Dendritic cell treated with granulocyte-macrophage colony-stimulating factor and Interleukin-4, amounts not matched to agents 40 ng/mL and 50 ng/mL, for 4 days (primary cell): ENCODE measurements at regions not wholly inside any gene's neighbourhood (a gene's known extent, or its start where the extent isn't known, plus 50 kb on each side); places are given as distances from the start of the nearest gene placed in this dataset.

Experiments
- H3K27ac Mint-ChIP-seq: one replicate; pipeline ENCODE4 v1.8.0; 2022; ENCODE audit warnings: mild to moderate bottlenecking, mixed read lengths
- H3K27me3 Mint-ChIP-seq: one replicate; pipeline ENCODE4 v1.8.0; 2022; ENCODE audit warnings: mild to moderate bottlenecking, mixed read lengths
- H3K36me3 Mint-ChIP-seq: one replicate; pipeline ENCODE4 v1.8.0; 2022; ENCODE audit warnings: low read depth, mixed read lengths
- H3K4me1 Mint-ChIP-seq: one replicate; pipeline ENCODE4 v1.8.0; 2022; ENCODE audit warnings: low read depth, mixed read lengths
- H3K4me3 Mint-ChIP-seq: one replicate; pipeline ENCODE4 v1.8.0; 2022; ENCODE audit warnings: mild to moderate bottlenecking, moderate library complexity, mixed read lengths
- H3K9me3 Mint-ChIP-seq: one replicate; pipeline ENCODE4 v1.8.0; 2022; ENCODE audit warnings: mixed read lengths
- intact Hi-C: fragments of 100-400 bp; cut with micrococcal nuclease; formaldehyde crosslinking; loops from one replicate; pipeline ENCODE4 v1.15.0; 2022

DNA sequence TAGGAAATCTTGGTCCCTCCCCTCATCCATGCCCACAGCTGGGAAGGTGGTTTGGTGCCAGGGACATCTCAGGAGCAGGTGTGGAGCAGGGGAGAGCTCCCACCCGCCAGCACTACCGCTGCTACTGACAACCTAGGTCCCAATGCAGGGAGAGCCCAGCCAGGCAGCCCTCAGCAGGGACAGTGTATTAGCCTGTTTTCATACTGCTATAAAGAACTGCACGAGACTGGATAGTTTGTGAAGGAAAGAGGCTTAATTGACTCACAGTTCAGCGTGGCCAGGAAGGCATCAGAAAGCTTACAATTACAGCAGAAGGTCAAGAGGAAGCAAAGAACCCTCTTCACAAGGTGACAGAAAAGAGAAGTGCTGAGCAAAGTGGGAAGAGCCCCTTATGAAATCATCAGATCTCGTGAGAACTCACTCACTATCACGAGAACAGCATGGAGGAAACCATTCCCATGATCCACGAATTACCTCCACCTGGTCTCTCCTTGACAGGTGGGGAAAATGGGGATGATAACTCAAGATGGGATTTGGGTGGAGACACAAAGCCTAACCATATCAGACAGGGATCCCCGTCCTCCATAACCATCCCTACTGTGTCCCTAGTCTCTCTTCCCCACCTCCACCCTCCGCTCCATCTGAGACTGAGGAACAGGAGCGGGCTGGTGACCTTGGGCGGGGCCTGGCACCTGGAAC lies 218.6 kb downstream of the TBC1D2B start:
- Mint-ChIP-seq H3K4me1 (peaks cover 17% of the 10 kb centered on the region), H3K27ac (no peak overlapping the region), H3K27me3 (peaks cover 3% of the 10 kb centered on the region), H3K36me3 (no peaks in the 10 kb centered on the region), H3K4me3 (no peak overlapping the region), H3K9me3 (no peaks in the 10 kb centered on the region)
- intact Hi-C loops = no loop called here

DNA sequence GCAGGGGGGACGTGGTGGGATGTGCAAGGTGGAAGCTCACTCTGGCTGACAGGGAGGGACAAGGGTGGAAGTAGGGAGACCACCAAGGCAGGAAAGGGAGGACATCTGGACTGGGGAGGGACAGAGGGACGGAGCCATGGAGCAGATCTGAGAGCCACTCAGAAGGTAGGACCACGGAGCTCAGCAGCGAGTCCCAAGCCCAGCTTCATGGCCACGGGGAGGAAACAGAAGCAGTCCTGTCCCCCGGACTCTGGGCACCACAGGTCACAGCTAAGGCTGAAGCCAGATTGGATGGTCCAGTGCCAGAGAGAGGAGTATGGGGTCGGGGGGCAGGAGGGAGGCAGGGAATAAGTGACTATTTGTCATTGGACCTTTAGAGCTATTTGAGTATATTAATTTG lies 220.1 kb downstream of the TBC1D2B start:
- Mint-ChIP-seq H3K9me3 (no peaks in the 10 kb centered on the region), H3K27ac (no peak overlapping the region), H3K4me3 (no peak overlapping the region), H3K27me3 (peaks cover 7% of the 10 kb centered on the region), H3K36me3 (no peaks in the 10 kb centered on the region), H3K4me1 (peaks cover 17% of the 10 kb centered on the region)
- intact Hi-C loops = no loop called here

DNA sequence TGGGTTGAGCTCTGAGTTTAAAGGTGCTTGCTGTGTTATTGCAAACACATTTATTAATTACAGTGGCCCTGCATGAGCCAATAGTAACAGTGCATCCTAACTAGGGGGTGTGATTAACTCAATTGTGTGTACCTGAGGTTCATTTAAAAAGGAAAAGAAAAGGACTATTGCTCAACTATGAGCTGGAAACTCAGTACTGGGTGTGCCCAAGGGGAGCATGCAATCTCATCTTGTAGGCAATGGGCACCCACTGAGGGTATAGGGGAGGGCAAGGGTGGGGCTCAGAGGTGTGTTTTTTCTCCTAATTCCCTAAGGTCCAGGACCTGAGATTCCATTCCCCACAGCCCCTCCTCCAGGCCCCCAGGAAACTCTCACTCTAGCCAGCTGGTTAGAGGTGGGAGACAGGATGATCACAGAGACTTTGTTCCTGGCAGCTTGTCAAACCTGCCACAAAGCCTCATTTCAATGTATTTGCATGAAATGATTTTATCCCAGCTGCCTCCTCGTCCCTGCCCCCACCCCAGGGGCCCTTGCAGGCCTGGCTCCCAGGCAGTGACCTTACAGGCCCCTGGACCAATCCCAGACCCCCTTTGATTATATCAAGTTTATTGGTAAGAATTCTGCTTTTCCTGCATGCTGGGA lies 220.7 kb downstream of the TBC1D2B start:
- Mint-ChIP-seq H3K4me3 (no peak overlapping the region), H3K9me3 (no peaks in the 10 kb centered on the region), H3K27ac (no peak overlapping the region), H3K36me3 (no peaks in the 10 kb centered on the region), H3K4me1 (peaks cover 17% of the 10 kb centered on the region), H3K27me3 (peaks cover 13% of the 10 kb centered on the region)
- intact Hi-C loops = no loop called here

DNA sequence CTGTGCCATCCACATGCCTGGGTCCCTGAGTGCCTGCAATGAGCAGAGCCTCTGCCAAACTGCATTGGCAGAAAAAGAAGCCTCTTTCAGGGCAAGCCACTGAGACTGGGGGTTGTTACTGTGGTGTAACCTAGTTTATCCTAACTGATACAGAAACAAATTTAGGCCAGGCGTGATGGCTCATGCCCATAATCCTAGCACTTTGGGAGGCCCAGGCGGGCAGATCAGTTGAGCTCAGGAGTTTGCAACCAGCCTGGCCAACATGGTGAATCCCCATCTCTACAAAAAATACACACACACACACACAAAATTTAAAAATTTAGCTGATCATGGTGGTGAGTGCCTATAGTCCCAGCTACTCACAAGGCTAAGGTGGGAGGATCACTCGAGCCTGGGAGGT lies 221.6 kb downstream of the TBC1D2B start:
- Mint-ChIP-seq H3K27me3 (peaks cover 21% of the 10 kb centered on the region), H3K9me3 (no peaks in the 10 kb centered on the region), H3K27ac (no peak overlapping the region), H3K4me1 (peaks cover 17% of the 10 kb centered on the region), H3K36me3 (no peaks in the 10 kb centered on the region), H3K4me3 (no peak overlapping the region)
- intact Hi-C loops = no loop called here

DNA sequence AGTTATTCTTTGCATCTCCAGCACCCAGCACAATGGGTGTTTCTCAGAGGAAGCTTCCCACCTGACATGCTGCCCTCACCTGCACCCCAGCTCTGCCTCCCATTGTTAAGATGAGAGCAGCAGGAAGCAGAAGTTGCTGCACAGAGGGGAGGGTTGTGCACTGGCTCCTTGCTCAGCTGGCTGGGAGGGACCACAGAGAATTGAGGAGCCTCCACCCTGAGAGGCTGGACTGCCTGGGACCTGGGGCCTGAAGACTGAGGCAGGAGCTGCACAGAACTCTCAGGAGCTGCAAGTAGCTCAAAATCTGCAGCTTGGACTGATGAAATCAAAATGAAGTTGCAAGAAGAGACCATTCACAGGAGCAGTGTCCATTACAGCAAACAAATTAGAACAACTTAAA lies 222.3 kb upstream of the LINGO1 start:
- Mint-ChIP-seq H3K27ac (no peak overlapping the region), H3K27me3 (peaks cover 24% of the 10 kb centered on the region), H3K4me3 (no peak overlapping the region), H3K36me3 (no peaks in the 10 kb centered on the region), H3K4me1 (peaks cover 16% of the 10 kb centered on the region), H3K9me3 (peaks cover 8% of the 10 kb centered on the region)
- intact Hi-C loops = no loop called here

DNA sequence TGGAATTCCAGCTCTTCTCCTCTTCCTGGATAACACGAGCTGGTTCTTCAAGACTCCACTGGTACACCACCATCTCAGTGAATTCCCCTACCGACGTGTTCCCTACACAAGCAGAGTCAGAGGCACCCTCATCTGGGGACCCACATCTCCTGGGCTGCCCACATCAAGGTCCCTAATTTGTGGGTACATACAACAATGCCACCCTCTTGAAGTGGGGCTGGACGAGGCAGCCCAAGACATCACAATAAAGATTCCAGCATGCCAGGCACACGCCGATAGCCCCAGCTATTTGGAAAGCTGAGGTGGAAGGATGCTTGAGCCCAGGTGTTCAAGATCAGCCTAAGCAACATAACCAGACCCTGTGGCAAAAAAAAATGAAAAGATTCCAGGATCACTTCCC lies 221.2 kb upstream of the LINGO1 start:
- peaks cover 24% of the 10 kb centered on the region for H3K27me3 Mint-ChIP-seq
- peaks cover 6% of the 10 kb centered on the region for H3K4me1 Mint-ChIP-seq
- no peak overlapping the region for H3K4me3 Mint-ChIP-seq
- H3K9me3 Mint-ChIP-seq = peaks cover 11% of the 10 kb centered on the region
- no peak overlapping the region for H3K27ac Mint-ChIP-seq
- intact Hi-C loops = no loop called here
- H3K36me3 Mint-ChIP-seq = no peaks in the 10 kb centered on the region

DNA sequence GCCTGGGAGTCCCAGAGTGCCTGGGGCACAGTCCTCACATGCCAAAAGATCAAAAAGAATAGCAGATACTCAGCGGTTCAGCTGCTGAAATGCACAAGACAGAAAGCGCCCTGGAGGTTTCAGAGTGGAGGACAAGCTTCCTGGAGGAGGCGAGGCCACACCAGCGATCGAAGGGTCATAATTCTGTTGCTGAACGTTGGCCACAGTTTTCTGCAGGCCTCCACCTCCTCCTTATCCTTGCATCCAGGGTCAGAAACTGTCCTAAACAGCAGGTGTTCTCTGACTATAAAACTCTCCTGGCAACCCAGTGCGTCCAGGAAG lies 220.3 kb upstream of the LINGO1 start:
- Mint-ChIP-seq H3K36me3 (no peaks in the 10 kb centered on the region), H3K27ac (no peak overlapping the region), H3K27me3 (peaks cover 25% of the 10 kb centered on the region), H3K9me3 (peaks cover 11% of the 10 kb centered on the region), H3K4me3 (no peak overlapping the region), H3K4me1 (no peaks in the 10 kb centered on the region)
- intact Hi-C loops = no loop called here

DNA sequence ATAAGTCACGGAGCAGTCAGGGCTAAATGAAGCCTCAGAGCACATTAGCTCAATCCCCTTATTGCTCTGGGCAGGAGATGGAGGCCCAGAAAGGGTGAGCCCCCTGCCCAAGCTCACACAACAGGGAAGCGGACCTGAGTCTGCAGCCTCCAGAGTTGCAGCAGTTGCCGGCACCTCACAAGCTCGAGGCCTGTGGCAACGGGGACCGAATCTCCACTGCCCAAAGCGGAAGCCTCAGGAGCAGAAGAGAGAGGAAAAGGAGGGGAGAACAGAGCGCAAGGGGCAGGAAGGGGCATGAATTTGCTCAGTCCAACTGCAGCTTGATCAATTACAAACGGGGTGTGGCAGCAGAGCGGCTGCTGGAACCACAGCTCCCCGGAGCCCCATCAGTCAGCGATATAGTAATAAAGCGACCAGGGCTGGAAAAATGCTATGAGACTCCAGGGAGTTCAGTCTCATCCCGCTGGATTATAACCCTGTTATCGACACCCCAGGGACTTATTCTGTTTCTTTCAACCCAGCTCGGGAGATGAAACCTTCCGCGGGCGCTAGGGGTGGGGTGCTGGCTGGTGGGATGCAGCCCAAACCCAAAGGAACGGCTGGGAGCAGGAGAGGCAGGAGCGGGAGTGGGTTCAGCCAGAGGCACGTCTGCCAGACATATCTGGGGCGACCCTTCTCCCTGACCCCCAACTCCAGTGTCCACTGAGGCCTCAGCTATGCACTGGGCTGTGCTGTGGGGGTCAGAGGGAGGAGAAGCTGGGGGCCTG lies 219.7 kb upstream of the LINGO1 start:
- intact Hi-C loops = no loop called here
- Mint-ChIP-seq H3K36me3 (no peaks in the 10 kb centered on the region), H3K9me3 (peaks cover 11% of the 10 kb centered on the region), H3K4me3 (no peak overlapping the region), H3K4me1 (no peaks in the 10 kb centered on the region), H3K27ac (no peak overlapping the region), H3K27me3 (peaks cover 28% of the 10 kb centered on the region)

DNA sequence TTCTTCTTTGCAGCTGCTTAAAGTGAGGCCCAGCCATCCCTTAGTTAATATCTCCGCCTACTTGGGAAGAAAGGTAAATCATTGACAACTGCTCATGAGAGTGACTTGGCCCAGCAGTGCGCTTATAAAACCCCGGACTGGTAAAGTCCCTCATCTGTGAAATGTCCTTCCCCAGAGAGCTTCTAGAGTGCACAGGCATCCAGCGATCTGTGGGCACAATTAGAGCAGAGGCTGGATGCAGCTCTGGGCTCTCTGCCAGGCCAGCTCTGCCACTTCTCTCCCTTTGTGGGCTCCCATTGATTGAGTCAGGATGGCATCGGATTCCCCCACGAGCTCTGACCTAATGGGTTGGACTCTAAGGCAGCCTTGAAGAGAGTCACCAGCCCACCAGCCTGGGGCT lies 219.0 kb upstream of the LINGO1 start:
- Mint-ChIP-seq H3K36me3 (no peaks in the 10 kb centered on the region), H3K4me3 (no peak overlapping the region), H3K4me1 (no peaks in the 10 kb centered on the region), H3K27ac (no peak overlapping the region), H3K9me3 (peaks cover 11% of the 10 kb centered on the region), H3K27me3 (peaks cover 33% of the 10 kb centered on the region)
- intact Hi-C loops = no loop called here

DNA sequence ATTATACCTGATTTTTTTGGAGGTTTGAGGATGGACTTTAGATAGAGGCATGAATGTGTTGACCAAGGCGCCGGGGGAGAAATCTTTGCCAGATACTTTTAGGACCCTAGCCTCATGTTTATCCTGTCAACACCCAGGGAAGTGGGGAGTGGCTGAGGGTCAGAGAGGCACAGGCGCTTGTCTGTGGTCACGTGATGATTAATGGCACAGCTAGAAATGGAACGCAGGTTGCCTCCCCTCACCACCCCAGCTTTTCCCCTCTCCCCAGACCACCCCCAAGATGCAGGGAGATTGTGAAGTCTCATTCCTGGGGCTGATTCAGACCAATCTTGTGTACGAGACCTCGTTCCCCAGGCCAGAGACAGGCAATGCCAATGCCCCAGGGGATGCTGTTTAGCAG lies 218.4 kb upstream of the LINGO1 start:
- H3K27ac Mint-ChIP-seq = no peak overlapping the region
- H3K27me3 Mint-ChIP-seq = peaks cover 35% of the 10 kb centered on the region
- intact Hi-C loops = no loop called here
- H3K4me1 Mint-ChIP-seq = no peaks in the 10 kb centered on the region
- peaks cover 16% of the 10 kb centered on the region for H3K9me3 Mint-ChIP-seq
- H3K36me3 Mint-ChIP-seq = no peaks in the 10 kb centered on the region
- H3K4me3 Mint-ChIP-seq = no peak overlapping the region

DNA sequence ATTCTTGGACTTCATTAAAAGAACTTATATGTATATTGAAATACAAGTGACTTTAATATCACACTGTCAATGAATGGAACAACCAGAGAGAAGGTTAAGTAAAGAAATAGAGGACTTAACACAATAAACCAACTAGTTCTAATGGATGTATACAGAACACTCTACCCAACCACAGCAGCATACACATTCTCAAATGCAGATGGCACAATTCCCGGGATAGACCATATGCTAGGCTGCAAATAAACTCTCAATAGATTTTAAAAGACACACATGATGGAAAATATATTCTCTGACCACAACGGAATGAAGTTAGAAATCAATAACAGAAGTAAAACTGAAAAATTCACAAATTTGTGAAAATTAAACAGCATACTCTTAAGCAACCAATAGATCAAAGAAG lies 214.3 kb upstream of the LINGO1 start:
- H3K36me3 Mint-ChIP-seq = no peaks in the 10 kb centered on the region
- peaks cover 28% of the 10 kb centered on the region for H3K27me3 Mint-ChIP-seq
- intact Hi-C loops = no loop called here

DNA sequence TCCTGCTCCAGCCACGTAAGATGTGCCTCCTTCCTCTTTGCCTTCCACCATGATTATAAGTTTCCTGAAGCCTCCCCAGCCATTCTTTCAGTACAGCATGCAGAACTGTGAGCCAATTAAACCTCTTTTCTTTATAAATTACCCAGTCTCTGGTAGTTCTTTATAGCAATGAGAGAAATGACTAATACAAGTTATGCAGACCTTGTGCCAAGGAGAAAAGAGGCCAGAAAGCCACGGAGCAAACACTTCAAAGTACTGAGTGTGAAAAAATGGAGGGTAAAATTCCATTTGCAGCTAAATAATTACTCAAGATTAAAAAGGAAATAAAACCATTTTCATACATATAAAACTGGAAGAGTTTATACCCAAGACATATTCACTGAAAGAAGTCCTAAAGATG lies 213.6 kb upstream of the LINGO1 start:
- H3K4me3 Mint-ChIP-seq = no peak overlapping the region
- intact Hi-C loops = no loop called here
- H3K27me3 Mint-ChIP-seq = peaks cover 24% of the 10 kb centered on the region
- H3K4me1 Mint-ChIP-seq = no peaks in the 10 kb centered on the region
- H3K9me3 Mint-ChIP-seq = peaks cover 42% of the 10 kb centered on the region
- no peak overlapping the region for H3K27ac Mint-ChIP-seq
- no peaks in the 10 kb centered on the region for H3K36me3 Mint-ChIP-seq

More for the DNA sequence above, 214.3 kb upstream of the LINGO1 start:
- Mint-ChIP-seq H3K9me3 (peaks cover 42% of the 10 kb centered on the region), H3K27ac (no peak overlapping the region), H3K4me1 (no peaks in the 10 kb centered on the region), H3K4me3 (no peak overlapping the region)

DNA sequence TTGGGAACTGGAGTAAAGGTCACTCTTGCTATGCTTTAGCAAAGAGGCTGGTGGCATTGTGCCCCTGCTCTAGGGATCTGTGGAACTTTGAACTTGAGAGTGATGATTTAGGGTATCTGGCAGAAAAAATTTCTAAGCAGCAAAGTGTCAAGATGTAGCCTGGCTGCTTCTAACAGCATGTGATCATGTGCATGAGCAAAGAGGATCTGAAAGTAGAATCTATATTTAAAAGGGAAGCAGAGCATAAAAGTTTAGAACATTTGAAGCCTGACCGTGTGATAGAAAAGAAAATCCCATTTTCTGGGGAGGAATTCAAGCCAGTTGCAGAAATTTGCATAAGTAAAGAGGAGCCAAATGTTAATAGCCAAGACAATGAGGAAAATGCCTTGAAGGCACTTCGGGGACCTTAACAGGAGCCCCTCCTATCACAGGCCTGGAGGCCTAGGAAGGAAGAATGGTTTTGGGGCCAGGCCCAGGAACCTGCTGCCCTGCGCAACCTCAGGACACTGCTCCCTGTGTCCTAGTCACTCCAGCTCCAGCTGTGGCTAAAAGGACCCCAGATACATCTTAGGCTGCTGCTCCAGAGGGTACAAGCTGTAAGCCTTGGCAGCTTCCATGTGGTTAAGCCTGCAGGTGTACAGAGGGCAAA lies 212.2 kb upstream of the LINGO1 start:
- H3K27ac Mint-ChIP-seq = no peak overlapping the region
- H3K4me1 Mint-ChIP-seq = no peaks in the 10 kb centered on the region
- H3K4me3 Mint-ChIP-seq = no peak overlapping the region
- intact Hi-C loops = no loop called here
- no peaks in the 10 kb centered on the region for H3K36me3 Mint-ChIP-seq
- H3K9me3 Mint-ChIP-seq = peaks cover 33% of the 10 kb centered on the region
- H3K27me3 Mint-ChIP-seq = peaks cover 19% of the 10 kb centered on the region

DNA sequence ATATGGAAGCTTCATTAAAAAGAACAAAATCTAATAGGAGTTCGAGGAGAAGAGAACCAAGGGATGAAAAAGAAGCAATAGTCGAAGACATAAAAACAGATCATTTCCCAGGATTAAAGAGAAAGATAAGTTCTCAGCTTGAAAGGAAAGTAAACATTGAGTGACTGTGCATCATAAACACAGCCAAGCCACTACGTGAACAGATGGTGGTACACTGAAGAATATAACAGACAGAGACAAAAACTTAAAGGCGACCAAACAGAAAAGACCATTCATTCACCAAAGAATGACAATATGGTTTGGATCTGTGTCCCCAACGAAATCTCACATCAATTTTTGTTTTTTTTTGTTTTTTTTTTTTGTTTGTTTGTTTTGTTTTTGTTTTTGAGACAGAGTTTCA lies 210.8 kb upstream of the LINGO1 start:
- intact Hi-C loops = no loop called here
- Mint-ChIP-seq H3K27me3 (peaks cover 20% of the 10 kb centered on the region), H3K9me3 (peaks cover 31% of the 10 kb centered on the region), H3K36me3 (no peaks in the 10 kb centered on the region), H3K27ac (no peak overlapping the region), H3K4me1 (no peaks in the 10 kb centered on the region), H3K4me3 (no peak overlapping the region)
